HepG2 (cell line): ENCODE measurements at regions not wholly inside any gene's neighbourhood (a gene's known extent, or its start where the extent isn't known, plus 50 kb on each side); places are given as distances from the start of the nearest gene placed in this dataset.
A peak's percentile ranks its signal among the peaks of the same experiment; 100 is the strongest.

Experiments used
- ATAC-seq: fragments of 200-7000 bp; cut with Tn5 transposase; 3 replicates; pipeline ENCODE4 v1.9.1; 2020; ENCODE audit warnings: mild to moderate bottlenecking, moderate library complexity
- BruUV-seq: library from RNA; stranded (reverse); fragments of 400-500 nt; replicated peaks from 2 replicates; lab custom pipeline; 2021; lab: Mats Ljungman, UMichigan
- CTCF ChIA-PET: fragments of 300-600 bp; formaldehyde crosslinking; extraction: SDS; loops from one replicate; lab custom pipeline; 2021; ENCODE audit warnings: low total read pairs, inconsistent platforms, low intra/inter-chr PET ratio; lab: Yijun Ruan, JAX
- POLR2A ChIA-PET: fragments of 350-600 bp; sonication (Branson Sonifier 250); formaldehyde crosslinking; loops from one replicate; lab custom pipeline; 2020; ENCODE audit warnings: antibody characterized with exemption, inconsistent platforms; lab: Yijun Ruan, JAX
- DNase-seq: peaks from one replicate; pipeline ENCODE4 v3.0.0-alpha.2; 2015; ENCODE audit warnings: low spot score
- FAIRE-seq: peaks from 3 replicates; lab custom pipeline; 2011; peaks lifted over from hg19 to GRCh38; lab: Jason Lieb, UNC
- H2AFZ ChIP-seq: one replicate; pipeline ENCODE4 v1.6.1; 2011; ENCODE audit warnings: low read length, inconsistent platforms
- H3K27ac ChIP-seq: fragments of 300-600 bp; 3 replicates; pipeline ENCODE4 v1.8.0; 2011; ENCODE audit warnings: mixed run types, mild to moderate bottlenecking, mixed read lengths, low read length, inconsistent platforms; ENCODE audit not compliant: insufficient read depth; ENCODE audit errors: extremely low read length
- H3K27me3 ChIP-seq, 2 experiments: fragments of 200-600 bp in 1 of 2; 2 replicates in 1 of 2; 3 replicates in 1 of 2; pipeline versions ENCODE4 v1.6.0 to v1.8.0; 2011; ENCODE audit warnings: low read length in 2 of 2, mild to moderate bottlenecking in 2 of 2, moderate library complexity in 2 of 2, inconsistent platforms in 1 of 2; ENCODE audit not compliant: insufficient read depth in 2 of 2, control insufficient read depth in 1 of 2
- H3K36me3 ChIP-seq, 2 experiments: fragments of 200-600 bp in 1 of 2; replicated peaks in 1 of 2; 2 replicates in 1 of 2; 3 replicates in 1 of 2; pipeline versions ENCODE4 v1.5.1 to v1.8.0; 2011; ENCODE audit warnings: low read length in 2 of 2, inconsistent platforms in 1 of 2; ENCODE audit not compliant: insufficient read depth in 2 of 2, control insufficient read depth in 1 of 2
- H3K4me1 ChIP-seq: 2 replicates; pipeline ENCODE4 v1.5.1; 2012; ENCODE audit warnings: low read length, inconsistent platforms; ENCODE audit not compliant: insufficient read depth
- H3K4me2 ChIP-seq: 2 replicates; pipeline ENCODE4 v1.6.0; 2011; ENCODE audit warnings: low read depth, low read length, inconsistent platforms
- H3K4me3 ChIP-seq, 3 experiments: fragments of 200-600 bp in 1 of 3; sonication (generic), shearing (Covaris generic) in 1 of 3; replicated peaks in 1 of 3; 2 replicates each; pipeline ENCODE4 v1.5.1; 2011 to 2016; ENCODE audit warnings: low read length in 3 of 3, inconsistent platforms in 2 of 3, low read depth in 2 of 3, mild to moderate bottlenecking in 2 of 3, control low read depth in 1 of 3, mixed read lengths in 1 of 3; ENCODE audit not compliant: insufficient read depth in 1 of 3
- H3K79me2 ChIP-seq: one replicate; pipeline ENCODE4 v1.6.1; 2011; ENCODE audit warnings: low read length, inconsistent platforms; ENCODE audit not compliant: insufficient read depth
- H3K9ac ChIP-seq: 2 replicates; pipeline ENCODE4 v1.6.0; 2011; ENCODE audit warnings: mild to moderate bottlenecking, low read depth, low read length, inconsistent platforms; ENCODE audit not compliant: insufficient read depth
- H3K9me3 ChIP-seq: 2 replicates; pipeline ENCODE4 v1.5.1; 2012; ENCODE audit warnings: mild to moderate bottlenecking, low read length
- H4K20me1 ChIP-seq: 2 replicates; pipeline ENCODE4 v1.6.0; 2011; ENCODE audit warnings: inconsistent platforms, mild to moderate bottlenecking, low read length, moderate library complexity; ENCODE audit not compliant: insufficient read depth
- ELF4 ChIP-seq: sonication (generic); formaldehyde crosslinking; IDR thresholded peaks from 2 replicates; pipeline ENCODE4 v1.5.0; 2020; ENCODE audit warnings: missing genetic modification reagents, mild to moderate bottlenecking, moderate library complexity, borderline replicate concordance
- EP300 ChIP-seq, 3 experiments: sonication (generic) in 1 of 3; formaldehyde crosslinking in 1 of 3; IDR thresholded peaks; 2 replicates each; pipeline versions ENCODE4 v1.5.1 to v1.6.1; 2011 to 2020; ENCODE audit warnings: low read depth in 2 of 3, low read length in 2 of 3, borderline replicate concordance in 1 of 3, improper control_type of control experiment in 1 of 3, mild to moderate bottlenecking in 1 of 3, missing genetic modification reagents in 1 of 3, moderate library complexity in 1 of 3
- IKZF4 ChIP-seq: sonication (generic); formaldehyde crosslinking; IDR thresholded peaks from 2 replicates; pipeline ENCODE4 v1.5.1; 2020; ENCODE audit warnings: borderline replicate concordance, mild to moderate bottlenecking, low read depth, missing genetic modification reagents; ENCODE audit errors: not compliant biosample characterization
- MAFF ChIP-seq: IDR thresholded peaks from 2 replicates; pipeline ENCODE4 v1.6.1; 2011; ENCODE audit warnings: low read depth, low read length, improper control_type of control experiment
- MAFK ChIP-seq, 2 experiments: IDR thresholded peaks in 1 of 2; conservative IDR thresholded peaks in 1 of 2; 2 replicates each; pipeline ENCODE4 v1.6.1; 2011; ENCODE audit warnings: improper control_type of control experiment in 2 of 2, low read length in 2 of 2
- SP2 ChIP-seq: sonication (generic); formaldehyde crosslinking; IDR thresholded peaks from 2 replicates; pipeline ENCODE4 v1.5.1; 2020; ENCODE audit warnings: mild to moderate bottlenecking, missing genetic modification reagents
- TOE1 ChIP-seq: sonication (generic); formaldehyde crosslinking; IDR thresholded peaks from 2 replicates; pipeline ENCODE4 v1.4.0; 2020; ENCODE audit warnings: mild to moderate bottlenecking, missing genetic modification reagents
- ZFP90 ChIP-seq: sonication (generic); formaldehyde crosslinking; IDR thresholded peaks from 2 replicates; pipeline ENCODE4 v1.8.0; 2022; ENCODE audit warnings: missing genetic modification reagents, mild to moderate bottlenecking, inconsistent platforms, borderline replicate concordance
- ZNF121 ChIP-seq: sonication (generic); formaldehyde crosslinking; IDR thresholded peaks from 2 replicates; pipeline ENCODE4 v1.5.0; 2020; ENCODE audit warnings: mild to moderate bottlenecking, missing genetic modification reagents
- ZNF605 ChIP-seq: sonication (generic); formaldehyde crosslinking; IDR thresholded peaks from 2 replicates; pipeline ENCODE4 v1.8.0; 2022; ENCODE audit warnings: mild to moderate bottlenecking, missing genetic modification reagents
- WGBS: methylation state at CpG from one replicate; pipeline ENCODE4 v1.1.6; 2017; ENCODE audit warnings: low lambda C conversion rate; 5-methylcytosine and 5-hydroxymethylcytosine counted together
- in situ Hi-C: cut with HindIII; loops from 2 replicates; pipeline ENCODE4 v1.10.0; 2017; ENCODE audit warnings: low pct_unique_long_range_greater_than_20kb; ENCODE audit not compliant: extremely low pct_ligation_motif_present
- intact Hi-C: fragments of 100-400 bp; cut with micrococcal nuclease; formaldehyde crosslinking; loops from one replicate; pipeline ENCODE4 v1.10.0; 2022; ENCODE audit not compliant: unreplicated experiment

GRCh38 chr3:106962993-106963392, 414.2 kb upstream of the CCDC54 start:
- in situ Hi-C loops (no loop called here), intact Hi-C loops (no loop called here)
- Histone ChIP-seq H3K4me2 (no peak overlapping the region), H3K79me2 (no peaks in the 10 kb centered on the region), H3K27ac (no peak overlapping the region), H4K20me1 (no peaks in the 10 kb centered on the region), H3K4me3 (no peak overlapping the region), H3K36me3 (no peaks in the 10 kb centered on the region), H2AFZ (no peak overlapping the region), H3K27me3 (no peaks in the 10 kb centered on the region), H3K9me3 (no peaks in the 10 kb centered on the region), H3K4me1 (no peaks in the 10 kb centered on the region), H3K9ac (no peak overlapping the region)
- ChIA-PET CTCF (no interaction called here), POLR2A (interaction anchor here (0.7 kb wide), 1 partner anchor 1612 kb away, joined by 3 read pairs; no protein-coding TSS in a partner anchor)
- DNase-seq (no peak), FAIRE-seq (no peak), ATAC-seq (no peak)
- no TSS peak for BruUV-seq
- WGBS = 0% methylated on average over 1 of the region's 1 CpG
- TF ChIP-seq ZFP90 (CRISPR knock-in tag) (no peak), ELF4 (CRISPR knock-in tag) (no peak), ZNF605 (CRISPR knock-in tag) (no peak), ZNF121 (CRISPR knock-in tag) (no peak)

- POLR2A ChIA-PET = interaction anchor here (0.7 kb wide), 1 partner anchor 1611 kb away, joined by 3 read pairs; no protein-coding TSS in a partner anchor
- intact Hi-C loops (no loop called here), in situ Hi-C loops (no loop called here)
- Histone ChIP-seq H3K4me1 (no peaks in the 10 kb centered on the region), H3K9ac (no peak overlapping the region), H2AFZ (no peak overlapping the region), H3K79me2 (no peaks in the 10 kb centered on the region), H3K4me2 (no peak overlapping the region), H4K20me1 (no peaks in the 10 kb centered on the region)
- ATAC-seq = no peak
- CTCF ChIA-PET = no interaction called here
- TF ChIP-seq EP300 (IDR thresholded peaks at IDR 0.05; ENCODE audit: low read depth in 2 of 2, low read length in 2 of 2) (no peak), EP300 (CRISPR knock-in tag; IDR thresholded peaks at IDR 0.05; ENCODE audit: borderline replicate concordance) (no peak), TOE1 (CRISPR knock-in tag) (no peak), MAFK (conservative IDR thresholded peaks at IDR 0.05 in 1 of 2, IDR thresholded peaks at IDR 0.05 in 1 of 2; ENCODE audit: low read length in 2 of 2) (peak; percentile 54 to 57; a peak in 3 of 4 replicates), MAFF (peak; percentile 41; the same call in 1 of the 2 replicates), IKZF4 (no peak), SP2 (CRISPR knock-in tag) (no peak)
- TF ChIP-seq, all 625 proteins: peak for 2
- no peak overlapping the region for H3K4me3 ChIP-seq
- no peaks in the 10 kb centered on the region for H3K9me3 ChIP-seq
- FAIRE-seq = no peak
- no peaks in the 10 kb centered on the region for H3K27me3 ChIP-seq
- H3K36me3 ChIP-seq = no peaks in the 10 kb centered on the region
- BruUV-seq = no TSS peak
- no peak overlapping the region for H3K27ac ChIP-seq
- no peak for DNase-seq
- 0% methylated on average over 1 of the region's 1 CpG for WGBS
These were observed 413.8 kb upstream of the CCDC54 start for GRCh38 chr3:106963442-106963841.
